GM10266 (cell line): ENCODE measurements at regions not wholly inside any gene's neighbourhood (a gene's known extent, or its start where the extent isn't known, plus 50 kb on each side); places are given as distances from the start of the nearest gene placed in this dataset.
"Not testable (repeated sequence)": the region's sequence is repeated elsewhere in the genome, so short reads cannot be mapped to it uniquely, and the experiment has no call there.

Experiments used
- DNase-seq: peaks from one replicate; pipeline ENCODE4 v3.0.0; 2012; ENCODE audit errors: extremely low spot score
- CTCF ChIP-seq: IDR thresholded peaks from 2 replicates; pipeline ENCODE4 v1.5.1; 2012; ENCODE audit warnings: mild to moderate bottlenecking, low read depth; ENCODE audit not compliant: control insufficient read depth, insufficient read depth; ENCODE audit errors: missing control alignments

GRCh38 chr5:89327608-89328007, 444.6 kb upstream of the MEF2C start:
- DNase-seq: no peak
- no peak for TF ChIP-seq CTCF

GRCh38 chr5:89324990-89325389, 442.0 kb upstream of the MEF2C start:
- TF ChIP-seq CTCF: no peak
- DNase-seq: no peak

- no peak for DNase-seq
- TF ChIP-seq CTCF: no peak
These were observed 437.7 kb upstream of the MEF2C start for GRCh38 chr5:89320421-89321277.

- DNase-seq: not testable (repeated sequence)
These were observed 434.9 kb upstream of the MEF2C start for GRCh38 chr5:89317838-89318237.

- TF ChIP-seq CTCF: no peak
- DNase-seq: no peak
These were observed 432.5 kb upstream of the MEF2C start for GRCh38 chr5:89315286-89316100.

- DNase-seq: peak; percentile 56
- TF ChIP-seq CTCF: no peak
These were observed 431.0 kb upstream of the MEF2C start for GRCh38 chr5:89313804-89314588.

- TF ChIP-seq CTCF: no peak
- DNase-seq: no peak
These were observed 430.1 kb upstream of the MEF2C start for GRCh38 chr5:89313044-89313443.
